BLaER1 (cell line): ENCODE measurements at regions not wholly inside any gene's neighbourhood (a gene's known extent, or its start where the extent isn't known, plus 50 kb on each side); places are given as distances from the start of the nearest gene placed in this dataset.
A peak's percentile ranks its signal among the peaks of the same experiment; 100 is the strongest.

Experiments
- H3K27ac ChIP-seq: shearing (Covaris generic); formaldehyde crosslinking; 2 replicates; pipeline ENCODE4 v1.8.1; 2022
- H3K27me3 ChIP-seq: shearing (Covaris generic); formaldehyde crosslinking; 2 replicates; pipeline ENCODE4 v1.8.1; 2022
- H3K36me3 ChIP-seq: shearing (Covaris generic); formaldehyde crosslinking; 2 replicates; pipeline ENCODE4 v1.8.1; 2022
- H3K4me1 ChIP-seq: shearing (Covaris generic); formaldehyde crosslinking; 2 replicates; pipeline ENCODE4 v1.8.1; 2022
- H3K4me2 ChIP-seq: shearing (Covaris generic); formaldehyde crosslinking; 2 replicates; pipeline ENCODE4 v1.8.1; 2022
- H3K4me3 ChIP-seq: shearing (Covaris generic); formaldehyde crosslinking; 2 replicates; pipeline ENCODE4 v1.8.1; 2022
- H3K9ac ChIP-seq: shearing (Covaris generic); formaldehyde crosslinking; 2 replicates; pipeline ENCODE4 v1.8.1; 2022
- H3K9me3 ChIP-seq: shearing (Covaris generic); formaldehyde crosslinking; 2 replicates; pipeline ENCODE4 v1.8.1; 2022
- H4K20me1 ChIP-seq: shearing (Covaris generic); formaldehyde crosslinking; 2 replicates; pipeline ENCODE4 v1.8.1; 2022
- Cebpa-rat ChIP-seq: shearing (Covaris generic); IDR thresholded peaks from 2 replicates; pipeline ENCODE4 v1.8.1; 2022

DNA sequence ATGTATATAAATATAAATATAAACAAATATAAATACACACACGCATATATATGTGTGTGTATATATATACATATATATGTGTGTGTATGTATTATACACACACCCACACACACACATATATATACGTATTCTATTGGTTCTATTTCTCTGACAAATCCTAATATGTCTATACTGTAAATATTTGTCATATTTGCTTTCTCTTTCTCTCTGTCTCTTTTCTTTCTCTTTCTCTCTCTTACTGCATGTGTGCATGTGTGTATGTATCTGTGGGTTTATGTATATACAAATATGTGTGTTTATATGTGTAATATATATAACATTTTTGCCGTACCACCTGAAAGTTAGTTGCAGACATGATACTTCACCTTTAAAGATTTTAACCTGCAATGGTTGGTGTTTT, 174.2 kb upstream of the PLEKHG7 start:
- no peak overlapping the region for H3K27ac ChIP-seq
- H3K4me3 ChIP-seq: no peak overlapping the region
- no peak for TF ChIP-seq Cebpa-rat
- no peaks in the 10 kb centered on the region for H4K20me1 ChIP-seq
- H3K27me3 ChIP-seq: no peaks in the 10 kb centered on the region
- H3K9me3 ChIP-seq: peaks cover 8% of the 10 kb centered on the region
- H3K4me1 ChIP-seq: peaks cover 45% of the 10 kb centered on the region
- H3K4me2 ChIP-seq: no peak overlapping the region
- H3K36me3 ChIP-seq: peaks cover 5% of the 10 kb centered on the region; the same call in 1 of the 2 replicates
- H3K9ac ChIP-seq: no peak overlapping the region

DNA sequence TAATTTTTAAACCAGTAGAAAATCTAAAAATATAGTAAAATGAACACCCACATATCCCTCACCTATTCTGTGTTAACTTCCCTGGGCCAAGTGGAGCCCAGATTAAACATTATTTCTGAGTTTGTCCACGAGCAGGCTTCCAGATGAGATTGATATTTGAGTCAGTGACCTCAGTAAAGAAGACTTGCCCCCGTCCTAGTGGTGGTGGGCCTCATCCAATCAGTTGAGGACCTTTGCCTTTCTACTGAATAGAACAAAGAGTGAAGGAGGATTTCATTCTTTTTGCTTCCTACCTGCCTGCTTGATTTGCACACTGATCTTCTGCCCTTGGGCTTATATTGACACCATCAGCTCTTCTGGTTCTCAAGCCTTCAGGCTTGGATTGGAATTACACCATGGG, 174.7 kb upstream of the PLEKHG7 start:
- no peaks in the 10 kb centered on the region for H4K20me1 ChIP-seq
- no peaks in the 10 kb centered on the region for H3K27me3 ChIP-seq
- no peak overlapping the region for H3K9ac ChIP-seq
- H3K4me2 ChIP-seq: no peak overlapping the region
- peaks cover 13% of the 10 kb centered on the region for H3K9me3 ChIP-seq
- H3K4me1 ChIP-seq: peaks cover 40% of the 10 kb centered on the region
- H3K27ac ChIP-seq: no peak overlapping the region
- peaks cover 5% of the 10 kb centered on the region; the same call in 1 of the 2 replicates for H3K36me3 ChIP-seq
- H3K4me3 ChIP-seq: no peak overlapping the region
- no peak for TF ChIP-seq Cebpa-rat

DNA sequence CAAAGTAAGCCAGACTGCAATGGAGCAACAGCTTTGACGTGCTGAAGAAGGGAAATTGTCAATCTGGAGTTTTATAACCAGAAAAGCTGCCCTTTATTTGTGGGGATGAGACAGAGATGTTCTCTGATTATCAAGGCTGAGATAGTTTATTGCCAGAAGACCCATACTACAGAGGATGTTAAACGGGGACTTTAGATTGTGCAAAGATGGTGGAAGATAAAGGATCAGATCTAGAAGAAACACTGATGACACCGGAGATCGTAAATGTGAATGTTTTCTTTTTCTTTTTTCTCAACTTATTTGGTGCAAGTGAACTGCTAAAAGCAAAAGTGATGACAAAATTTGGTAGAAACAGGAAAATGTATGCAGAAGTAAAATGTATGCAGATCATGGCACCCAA, 178.3 kb upstream of the PLEKHG7 start:
- Histone ChIP-seq H4K20me1 (no peaks in the 10 kb centered on the region), H3K27me3 (no peaks in the 10 kb centered on the region), H3K9ac (no peak overlapping the region), H3K4me2 (peak overlapping the region; percentile 27), H3K36me3 (no peaks in the 10 kb centered on the region), H3K4me1 (peaks cover 12% of the 10 kb centered on the region), H3K9me3 (peaks cover 28% of the 10 kb centered on the region), H3K27ac (0 out of 2 replicates have a peak overlapping the region, but pooled peaks have one; percentile 5), H3K4me3 (no peak overlapping the region)
- no peak for TF ChIP-seq Cebpa-rat

DNA sequence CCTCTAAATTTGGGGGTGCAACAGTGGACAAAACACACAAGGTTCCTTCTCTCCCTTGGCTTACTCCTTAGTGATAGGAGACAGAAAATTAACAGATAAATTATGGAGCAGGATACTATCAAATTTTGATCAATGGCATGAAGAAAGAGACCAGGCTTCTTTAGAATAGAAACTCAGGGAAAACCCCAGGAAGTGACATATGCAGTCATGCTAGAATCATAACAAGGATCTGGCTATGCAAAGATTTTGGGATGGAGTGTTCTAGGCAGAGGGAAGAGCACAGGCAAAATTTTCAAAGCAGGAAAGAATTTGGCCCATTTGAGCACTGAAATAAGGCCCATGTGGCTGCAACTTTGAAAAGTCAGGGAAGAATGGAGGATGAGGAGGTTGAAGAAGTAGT, 182.3 kb upstream of the PLEKHG7 start:
- Histone ChIP-seq H4K20me1 (no peaks in the 10 kb centered on the region), H3K4me3 (no peak overlapping the region)

DNA sequence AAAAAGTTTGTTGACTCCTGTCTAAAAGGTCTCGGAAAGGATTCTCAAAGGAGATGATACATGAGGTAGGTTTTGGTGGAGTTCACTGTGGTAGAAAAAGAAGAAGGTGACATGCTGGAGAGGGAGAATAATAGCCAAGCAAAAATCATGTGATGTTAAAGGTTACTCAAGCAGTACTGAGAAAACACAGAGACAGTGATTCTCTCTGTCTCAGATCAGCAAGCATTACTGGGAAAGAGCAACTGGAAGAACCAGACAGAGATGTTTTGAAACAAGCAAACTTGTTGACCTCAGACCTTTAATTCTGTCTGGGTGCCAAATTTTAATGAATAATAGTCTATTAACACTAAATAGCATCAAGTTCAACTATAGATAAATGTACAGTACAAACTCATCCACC, 183.5 kb upstream of the PLEKHG7 start:
- Histone ChIP-seq H3K9me3 (peaks cover 25% of the 10 kb centered on the region), H3K36me3 (no peaks in the 10 kb centered on the region), H3K27me3 (no peaks in the 10 kb centered on the region), H3K9ac (no peak overlapping the region), H3K4me1 (peaks cover 7% of the 10 kb centered on the region), H3K4me2 (no peak overlapping the region), H4K20me1 (no peaks in the 10 kb centered on the region), H3K4me3 (no peak overlapping the region), H3K27ac (no peak overlapping the region)
- no peak for TF ChIP-seq Cebpa-rat

More for the DNA sequence above, 182.3 kb upstream of the PLEKHG7 start:
- Histone ChIP-seq H3K27me3 (no peaks in the 10 kb centered on the region), H3K4me1 (peaks cover 12% of the 10 kb centered on the region), H3K4me2 (no peak overlapping the region), H3K9ac (no peak overlapping the region), H3K27ac (no peak overlapping the region), H3K9me3 (peaks cover 28% of the 10 kb centered on the region), H3K36me3 (no peaks in the 10 kb centered on the region)
- no peak for TF ChIP-seq Cebpa-rat

DNA sequence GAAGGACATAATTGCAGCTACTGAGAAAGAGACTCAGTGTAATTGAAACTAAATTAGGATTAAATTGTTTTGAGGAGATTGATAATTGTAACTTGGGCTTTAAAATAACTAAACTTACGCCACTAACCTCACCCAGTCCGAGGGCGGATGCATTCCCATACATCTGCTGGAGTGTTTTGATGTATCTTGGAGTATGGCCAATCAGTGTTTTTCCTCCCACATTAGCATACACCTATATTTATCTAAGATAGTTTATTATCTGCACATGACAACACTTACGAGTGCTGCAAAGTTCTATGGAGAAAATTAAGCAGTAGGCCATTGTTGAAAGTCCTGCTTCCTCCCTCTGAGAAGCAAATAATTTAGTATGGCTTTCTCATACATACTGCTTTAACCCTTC, 184.7 kb upstream of the PLEKHG7 start:
- Histone ChIP-seq H3K36me3 (no peaks in the 10 kb centered on the region), H4K20me1 (no peaks in the 10 kb centered on the region), H3K4me1 (no peaks in the 10 kb centered on the region), H3K27ac (no peak overlapping the region), H3K4me3 (no peak overlapping the region), H3K27me3 (no peaks in the 10 kb centered on the region), H3K9me3 (peaks cover 15% of the 10 kb centered on the region), H3K9ac (no peak overlapping the region), H3K4me2 (no peak overlapping the region)
- TF ChIP-seq Cebpa-rat: no peak

DNA sequence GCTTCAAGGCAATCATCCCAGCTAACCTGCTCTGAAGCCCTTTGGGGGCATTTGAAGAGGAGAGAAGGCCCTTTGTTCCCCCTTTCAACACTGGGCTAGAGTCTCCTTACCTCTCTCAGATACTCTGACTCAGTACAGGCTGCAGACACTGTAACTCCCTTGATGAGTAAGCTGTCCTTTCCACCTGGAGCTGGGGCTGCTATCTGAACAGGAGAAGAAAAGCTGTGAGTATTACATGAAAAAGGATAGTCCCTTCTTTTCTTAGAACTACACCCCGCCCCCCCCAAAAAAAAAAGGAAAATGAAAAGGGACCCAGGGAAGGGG, 186.6 kb upstream of the PLEKHG7 start:
- Histone ChIP-seq H3K4me1 (no peaks in the 10 kb centered on the region), H3K27me3 (no peaks in the 10 kb centered on the region), H3K36me3 (no peaks in the 10 kb centered on the region), H4K20me1 (no peaks in the 10 kb centered on the region), H3K4me2 (no peak overlapping the region), H3K9me3 (peaks cover under 1% of the 10 kb centered on the region; the same call in 1 of the 2 replicates), H3K4me3 (no peak overlapping the region), H3K27ac (no peak overlapping the region), H3K9ac (no peak overlapping the region)
- no peak for TF ChIP-seq Cebpa-rat

DNA sequence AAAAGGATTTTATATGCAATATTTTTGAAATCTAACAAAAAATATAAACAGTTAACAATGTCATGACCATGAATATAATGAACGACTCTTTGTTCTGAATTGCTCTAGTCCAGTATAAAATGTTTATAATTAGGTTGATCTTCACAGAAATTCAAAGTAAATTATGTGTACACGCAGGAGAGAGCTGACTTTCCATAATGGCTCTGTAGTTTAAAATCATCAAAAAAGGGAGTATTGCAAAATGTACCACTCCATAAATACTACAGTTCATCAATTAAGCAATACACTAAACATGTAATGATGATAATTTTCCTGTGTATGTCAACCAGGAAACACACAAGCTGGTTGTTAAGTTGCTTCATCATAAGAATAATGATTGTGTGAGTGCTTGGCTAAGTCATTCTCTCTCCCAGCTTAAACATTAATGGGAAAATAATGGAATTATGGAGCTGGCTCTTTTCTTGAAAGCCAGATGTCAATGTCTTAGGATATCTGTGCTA, 189.5 kb upstream of the PLEKHG7 start:
- Histone ChIP-seq H4K20me1 (no peaks in the 10 kb centered on the region), H3K4me2 (no peak overlapping the region), H3K9ac (no peak overlapping the region), H3K9me3 (peaks cover 7% of the 10 kb centered on the region; the same call in 1 of the 2 replicates), H3K4me3 (no peak overlapping the region), H3K27ac (no peak overlapping the region), H3K27me3 (no peaks in the 10 kb centered on the region), H3K4me1 (no peaks in the 10 kb centered on the region), H3K36me3 (no peaks in the 10 kb centered on the region)
- no peak for TF ChIP-seq Cebpa-rat

DNA sequence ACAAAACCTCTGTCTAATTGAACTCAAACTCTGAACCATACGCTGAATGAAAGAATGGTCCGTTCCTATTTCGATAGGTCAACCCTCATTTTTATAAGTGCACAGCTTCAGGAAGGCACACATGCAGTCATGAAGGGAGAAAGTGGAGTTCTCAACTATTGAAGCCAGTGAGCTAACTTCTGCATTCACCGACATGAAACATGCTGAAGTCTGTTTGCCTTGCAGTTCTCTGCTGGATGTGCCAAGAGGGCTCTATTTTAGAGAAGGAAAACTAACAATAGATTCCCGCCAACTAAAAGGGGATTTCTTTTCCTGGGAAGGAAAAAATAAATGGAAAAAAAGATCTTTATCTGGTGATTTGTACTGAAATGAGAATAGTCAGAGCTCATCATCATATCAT, 191.0 kb upstream of the PLEKHG7 start:
- no peak overlapping the region for H3K4me3 ChIP-seq
- no peaks in the 10 kb centered on the region for H3K36me3 ChIP-seq
- no peak overlapping the region for H3K27ac ChIP-seq

DNA sequence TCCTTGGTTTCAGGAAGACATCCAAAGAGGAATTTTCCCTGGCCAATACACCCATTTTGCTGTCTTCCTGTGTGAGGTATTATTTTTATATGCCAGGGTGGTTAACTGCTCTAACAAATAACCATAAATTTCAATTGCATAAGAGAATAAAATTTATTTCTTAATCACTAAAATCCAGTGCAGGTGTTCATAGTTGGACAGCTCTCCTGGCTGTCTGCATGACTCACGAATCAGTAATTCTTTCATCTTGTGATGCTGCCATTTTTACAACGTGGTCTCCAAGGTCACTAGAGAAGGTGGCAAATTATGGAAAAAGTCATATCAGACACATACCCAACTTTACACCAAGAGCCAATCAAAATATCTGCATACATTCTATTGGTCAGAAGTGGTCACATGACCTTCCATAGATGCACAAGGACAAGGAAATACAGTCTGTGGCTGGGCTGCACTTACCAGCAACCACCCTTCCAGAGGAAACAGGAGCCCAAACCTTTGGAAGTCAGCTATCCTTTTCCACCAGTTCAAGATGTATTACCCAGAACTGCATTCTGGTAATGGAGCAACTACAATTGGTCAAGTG, 193.5 kb upstream of the PLEKHG7 start:
- H3K9ac ChIP-seq: no peak overlapping the region
- H3K27ac ChIP-seq: no peak overlapping the region
- no peaks in the 10 kb centered on the region for H4K20me1 ChIP-seq
- H3K36me3 ChIP-seq: no peaks in the 10 kb centered on the region
- peaks cover 35% of the 10 kb centered on the region for H3K4me1 ChIP-seq
- peaks cover 7% of the 10 kb centered on the region; the same call in 1 of the 2 replicates for H3K9me3 ChIP-seq
- H3K4me3 ChIP-seq: no peak overlapping the region
- TF ChIP-seq Cebpa-rat: no peak
- H3K27me3 ChIP-seq: no peaks in the 10 kb centered on the region
- no peak overlapping the region for H3K4me2 ChIP-seq

More for the DNA sequence above, 191.0 kb upstream of the PLEKHG7 start:
- H3K4me1 ChIP-seq: peaks cover 10% of the 10 kb centered on the region
- peaks cover 7% of the 10 kb centered on the region; the same call in 1 of the 2 replicates for H3K9me3 ChIP-seq
- H3K9ac ChIP-seq: no peak overlapping the region
- no peaks in the 10 kb centered on the region for H4K20me1 ChIP-seq
- TF ChIP-seq Cebpa-rat: no peak
- H3K4me2 ChIP-seq: no peak overlapping the region
- H3K27me3 ChIP-seq: no peaks in the 10 kb centered on the region

DNA sequence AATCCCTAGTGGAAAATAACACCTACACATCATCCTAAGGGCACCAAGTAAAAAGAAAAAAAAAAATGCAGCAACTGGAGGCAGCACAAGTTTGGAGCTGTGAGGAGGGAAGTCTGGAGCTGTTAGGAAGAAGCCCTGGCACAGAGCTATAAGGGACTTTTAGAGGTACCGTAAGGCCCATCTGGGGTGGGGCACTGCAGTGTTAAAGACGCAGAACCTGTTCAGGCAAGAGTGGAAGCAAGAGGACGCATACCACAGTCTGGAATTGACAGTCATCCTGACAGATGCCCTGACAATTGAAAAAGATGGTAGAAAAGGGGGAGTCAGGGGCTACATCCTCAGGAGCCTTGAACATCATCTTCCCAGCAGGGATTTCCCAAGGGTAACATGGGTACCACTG, 195.9 kb upstream of the PLEKHG7 start:
- H3K36me3 ChIP-seq: no peaks in the 10 kb centered on the region
- H3K9ac ChIP-seq: no peak overlapping the region
- H3K4me3 ChIP-seq: no peak overlapping the region; the same call in 1 of the 2 replicates
- peak overlapping the region; percentile 90 for H3K27ac ChIP-seq
- no peak for TF ChIP-seq Cebpa-rat
- H4K20me1 ChIP-seq: no peaks in the 10 kb centered on the region
- peaks cover 58% of the 10 kb centered on the region for H3K4me1 ChIP-seq
- H3K27me3 ChIP-seq: no peaks in the 10 kb centered on the region
- peaks cover 7% of the 10 kb centered on the region; the same call in 1 of the 2 replicates for H3K9me3 ChIP-seq
- peak overlapping the region; percentile 81 for H3K4me2 ChIP-seq
